C4-2B (cell line): ENCODE measurements at regions not wholly inside any gene's neighbourhood (a gene's known extent, or its start where the extent isn't known, plus 50 kb on each side); places are given as distances from the start of the nearest gene placed in this dataset.

Experiments
- ZFX ChIP-seq: fragments of 450-650 bp; IDR thresholded peaks from 2 replicates; pipeline ENCODE4 v1.6.1; 2017
- TF ChIP-seq, protein P1 (sequence below): fragments of 450-650 bp; conservative IDR thresholded peaks from 2 replicates; pipeline ENCODE4 v1.5.1; 2017; ENCODE audit warnings: mild to moderate bottlenecking

- TF ChIP-seq, protein P1, sequence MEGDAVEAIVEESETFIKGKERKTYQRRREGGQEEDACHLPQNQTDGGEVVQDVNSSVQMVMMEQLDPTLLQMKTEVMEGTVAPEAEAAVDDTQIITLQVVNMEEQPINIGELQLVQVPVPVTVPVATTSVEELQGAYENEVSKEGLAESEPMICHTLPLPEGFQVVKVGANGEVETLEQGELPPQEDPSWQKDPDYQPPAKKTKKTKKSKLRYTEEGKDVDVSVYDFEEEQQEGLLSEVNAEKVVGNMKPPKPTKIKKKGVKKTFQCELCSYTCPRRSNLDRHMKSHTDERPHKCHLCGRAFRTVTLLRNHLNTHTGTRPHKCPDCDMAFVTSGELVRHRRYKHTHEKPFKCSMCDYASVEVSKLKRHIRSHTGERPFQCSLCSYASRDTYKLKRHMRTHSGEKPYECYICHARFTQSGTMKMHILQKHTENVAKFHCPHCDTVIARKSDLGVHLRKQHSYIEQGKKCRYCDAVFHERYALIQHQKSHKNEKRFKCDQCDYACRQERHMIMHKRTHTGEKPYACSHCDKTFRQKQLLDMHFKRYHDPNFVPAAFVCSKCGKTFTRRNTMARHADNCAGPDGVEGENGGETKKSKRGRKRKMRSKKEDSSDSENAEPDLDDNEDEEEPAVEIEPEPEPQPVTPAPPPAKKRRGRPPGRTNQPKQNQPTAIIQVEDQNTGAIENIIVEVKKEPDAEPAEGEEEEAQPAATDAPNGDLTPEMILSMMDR, result no peak
- no peak for TF ChIP-seq ZFX
These were observed 142.7 kb upstream of the PAQR3 start for GRCh38 chr4:79081973-79082372.
